ENCODE measurements at regions not wholly inside any gene's neighbourhood (a gene's known extent, or its start where the extent isn't known, plus 50 kb on each side); places are given as distances from the start of the nearest gene placed in this dataset.

DNA sequence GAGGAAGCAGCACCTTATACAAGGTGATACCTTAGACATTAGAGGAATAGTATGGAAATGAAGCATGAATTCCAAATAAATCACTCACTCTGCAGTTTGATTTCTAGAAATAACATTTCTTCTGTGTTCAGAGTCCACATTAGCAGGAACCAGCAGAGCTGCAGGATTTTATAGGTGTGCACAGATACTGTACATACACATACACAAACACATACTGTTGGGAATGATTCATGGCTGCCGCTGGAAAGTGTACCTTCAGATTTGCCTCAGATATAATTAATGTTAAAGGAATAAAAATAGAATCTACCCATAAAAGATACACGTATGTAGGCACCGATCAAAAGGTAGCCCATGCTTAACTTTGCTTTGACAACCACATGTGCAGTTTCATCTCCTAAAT is 578.1 kb downstream of the CSNK1G3 start:
- Histone ChIP-seq H3K4me1 (no peaks in the 10 kb centered on the region), H3K4me3 (no peak overlapping the region), H3K9me3 (no peaks in the 10 kb centered on the region), H3K27ac (no peak overlapping the region), H3K9ac (ENCODE audit: low read depth in 2 of 2, low read length in 2 of 2) (no peak overlapping the region), H3K36me3 (no peaks in the 10 kb centered on the region), H3K27me3 (no peaks in the 10 kb centered on the region)
- no peak for DNase-seq
- intact Hi-C loops (cut with DNase I) = no loop called here
- TF ChIP-seq, protein P1, sequence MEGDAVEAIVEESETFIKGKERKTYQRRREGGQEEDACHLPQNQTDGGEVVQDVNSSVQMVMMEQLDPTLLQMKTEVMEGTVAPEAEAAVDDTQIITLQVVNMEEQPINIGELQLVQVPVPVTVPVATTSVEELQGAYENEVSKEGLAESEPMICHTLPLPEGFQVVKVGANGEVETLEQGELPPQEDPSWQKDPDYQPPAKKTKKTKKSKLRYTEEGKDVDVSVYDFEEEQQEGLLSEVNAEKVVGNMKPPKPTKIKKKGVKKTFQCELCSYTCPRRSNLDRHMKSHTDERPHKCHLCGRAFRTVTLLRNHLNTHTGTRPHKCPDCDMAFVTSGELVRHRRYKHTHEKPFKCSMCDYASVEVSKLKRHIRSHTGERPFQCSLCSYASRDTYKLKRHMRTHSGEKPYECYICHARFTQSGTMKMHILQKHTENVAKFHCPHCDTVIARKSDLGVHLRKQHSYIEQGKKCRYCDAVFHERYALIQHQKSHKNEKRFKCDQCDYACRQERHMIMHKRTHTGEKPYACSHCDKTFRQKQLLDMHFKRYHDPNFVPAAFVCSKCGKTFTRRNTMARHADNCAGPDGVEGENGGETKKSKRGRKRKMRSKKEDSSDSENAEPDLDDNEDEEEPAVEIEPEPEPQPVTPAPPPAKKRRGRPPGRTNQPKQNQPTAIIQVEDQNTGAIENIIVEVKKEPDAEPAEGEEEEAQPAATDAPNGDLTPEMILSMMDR (IDR thresholded peaks at IDR 0.05) = no peak

DNA sequence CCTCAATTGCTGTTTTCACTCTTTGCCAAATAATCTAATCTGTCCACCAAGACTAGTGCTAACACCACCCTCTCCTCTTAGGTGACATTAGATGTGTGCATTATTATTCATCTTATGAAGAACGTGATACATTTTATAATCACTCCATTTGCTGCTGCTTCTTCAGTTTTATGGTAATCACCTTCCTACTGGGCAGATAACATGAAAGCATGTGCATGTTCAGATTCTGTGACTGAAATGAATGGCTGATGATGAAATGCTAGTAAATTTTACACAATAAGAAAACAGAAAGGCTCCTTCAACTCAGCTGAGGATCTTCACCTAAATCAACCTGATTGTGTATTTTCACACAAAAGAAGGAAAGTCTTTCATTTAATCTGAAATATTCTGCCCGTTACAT is 577.6 kb downstream of the CSNK1G3 start:
- Histone ChIP-seq H3K9ac (ENCODE audit: low read depth in 2 of 2, low read length in 2 of 2) (no peak overlapping the region), H3K4me3 (no peak overlapping the region)

DNA sequence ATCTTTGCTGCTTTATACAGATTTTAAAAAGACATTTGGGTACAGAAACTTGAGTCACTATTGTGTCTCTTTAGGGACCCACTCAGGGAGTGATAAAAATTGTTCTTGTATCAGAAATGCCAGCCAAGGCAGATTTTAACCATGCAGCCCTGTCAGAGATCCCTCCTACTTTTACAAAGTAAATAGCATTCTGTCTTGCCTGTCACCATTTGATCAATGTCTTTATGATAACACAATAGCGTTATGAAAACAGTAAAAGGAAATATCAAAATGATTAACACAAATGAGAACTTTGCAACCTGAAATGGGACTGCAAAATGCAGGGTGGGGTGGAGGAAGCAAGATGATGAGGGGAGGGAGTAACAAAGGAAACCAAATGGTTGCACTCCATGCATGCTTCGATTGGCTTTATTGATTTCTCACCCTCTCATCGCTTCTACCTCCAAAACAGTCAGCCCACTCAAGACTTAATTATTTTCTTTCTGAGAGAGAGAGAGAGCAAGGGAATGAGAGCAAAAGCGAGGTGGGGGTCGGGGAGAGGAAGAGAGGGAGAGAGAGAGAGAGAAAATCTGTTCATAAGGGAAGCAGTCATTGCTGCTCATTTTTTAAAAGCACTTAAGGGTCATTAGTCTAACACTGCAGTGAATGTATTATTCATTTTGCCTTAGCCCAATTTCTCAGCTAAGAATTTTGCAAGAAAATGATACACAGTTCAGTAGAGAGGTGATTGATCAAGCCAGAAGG is 576.5 kb downstream of the CSNK1G3 start:
- no peak overlapping the region for H3K9ac ChIP-seq (ENCODE audit: low read depth in 2 of 2, low read length in 2 of 2)
- H3K36me3 ChIP-seq = no peaks in the 10 kb centered on the region
- no peaks in the 10 kb centered on the region for H3K9me3 ChIP-seq
- no peak for DNase-seq
- H3K27ac ChIP-seq = no peak overlapping the region
- H3K4me3 ChIP-seq = no peak overlapping the region
- intact Hi-C loops (cut with DNase I) = no loop called here
- no peaks in the 10 kb centered on the region for H3K27me3 ChIP-seq
- TF ChIP-seq, protein P1 (IDR thresholded peaks at IDR 0.05) = no peak
- no peaks in the 10 kb centered on the region for H3K4me1 ChIP-seq

More for the DNA sequence above, 577.6 kb downstream of the CSNK1G3 start:
- TF ChIP-seq, protein P1 (IDR thresholded peaks at IDR 0.05) = no peak
- H3K9me3 ChIP-seq = no peaks in the 10 kb centered on the region
- no peaks in the 10 kb centered on the region for H3K36me3 ChIP-seq
- no peaks in the 10 kb centered on the region for H3K4me1 ChIP-seq
- H3K27ac ChIP-seq = no peak overlapping the region
- intact Hi-C loops (cut with DNase I) = no loop called here
- H3K27me3 ChIP-seq = no peaks in the 10 kb centered on the region
- no peak for DNase-seq

DNA sequence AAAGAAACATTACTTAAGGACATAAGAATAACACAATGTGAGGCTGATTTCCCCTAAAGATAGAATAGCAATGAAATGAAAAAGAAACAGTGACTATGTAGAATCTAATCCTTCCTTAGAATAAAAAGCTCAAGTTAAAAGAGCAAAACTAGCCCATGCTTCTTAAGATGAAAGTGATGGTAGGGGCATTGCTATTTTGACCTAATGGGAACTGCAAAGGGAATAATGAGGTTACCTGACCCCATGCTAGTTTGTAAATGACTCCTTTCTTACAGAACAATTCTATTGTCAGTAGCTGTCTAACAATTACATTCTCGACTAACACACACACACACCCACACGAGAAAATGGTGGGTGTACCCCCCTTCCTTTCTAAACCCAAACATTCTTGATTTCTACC is 575.8 kb downstream of the CSNK1G3 start:
- no peak for DNase-seq
- intact Hi-C loops (cut with DNase I) = no loop called here
- Histone ChIP-seq H3K4me1 (no peaks in the 10 kb centered on the region), H3K27me3 (no peaks in the 10 kb centered on the region), H3K9ac (ENCODE audit: low read depth in 2 of 2, low read length in 2 of 2) (no peak overlapping the region), H3K9me3 (no peaks in the 10 kb centered on the region), H3K36me3 (no peaks in the 10 kb centered on the region), H3K4me3 (no peak overlapping the region), H3K27ac (no peak overlapping the region)
- TF ChIP-seq, protein P1 (IDR thresholded peaks at IDR 0.05) = no peak

DNA sequence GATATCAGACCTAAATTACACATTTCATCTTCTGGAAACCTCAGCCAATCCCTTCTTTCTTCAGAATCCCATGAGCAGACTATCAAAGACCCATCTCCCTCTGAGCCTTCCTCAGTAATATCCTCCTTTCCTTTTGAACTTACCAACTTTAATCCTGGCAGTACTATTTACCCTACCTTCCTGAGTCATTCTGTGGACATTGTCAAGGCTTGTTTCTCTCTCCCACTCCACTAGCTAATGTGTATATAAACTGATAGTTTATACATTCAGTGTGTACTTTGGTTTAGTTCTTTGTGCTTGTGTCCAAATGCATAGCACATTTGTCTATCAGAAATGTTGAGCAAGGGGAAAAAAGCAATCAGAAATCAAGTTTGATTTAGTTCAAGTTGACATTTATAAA is 568.3 kb downstream of the CSNK1G3 start:
- Histone ChIP-seq H3K27ac (no peak overlapping the region), H3K36me3 (no peaks in the 10 kb centered on the region), H3K4me1 (no peaks in the 10 kb centered on the region), H3K9me3 (no peaks in the 10 kb centered on the region), H3K9ac (ENCODE audit: low read depth in 2 of 2, low read length in 2 of 2) (no peak overlapping the region), H3K27me3 (no peaks in the 10 kb centered on the region), H3K4me3 (no peak overlapping the region)
- TF ChIP-seq, protein P1 (IDR thresholded peaks at IDR 0.05) = no peak
- no peak for DNase-seq
- intact Hi-C loops (cut with DNase I) = no loop called here

All from colonic mucosa (tissue), 4 donors.